ENCODE measurements at regions not wholly inside any gene's neighbourhood (a gene's known extent, or its start where the extent isn't known, plus 50 kb on each side); places are given as distances from the start of the nearest gene placed in this dataset.

- Histone ChIP-seq H2AFZ (ENCODE audit: low read length) (no peak overlapping the region), H3K27me3 (ENCODE audit: insufficient read depth, low read length) (peaks cover 18% of the 10 kb centered on the region), H3K27ac (ENCODE audit: low read depth, low read length) (no peak overlapping the region), H3K4me3 (ENCODE audit: insufficient read depth, low read length) (no peak overlapping the region), H3K4me2 (ENCODE audit: insufficient read depth, low read length) (no peak overlapping the region), H3K4me1 (ENCODE audit: insufficient read depth, low read length) (no peaks in the 10 kb centered on the region), H4K20me1 (ENCODE audit: insufficient read depth, low read length) (no peaks in the 10 kb centered on the region), H3K79me2 (ENCODE audit: insufficient read depth, low read length) (no peaks in the 10 kb centered on the region), H3K9me3 (ENCODE audit: low read depth, low read length) (no peaks in the 10 kb centered on the region), H3K36me3 (ENCODE audit: insufficient read depth, low read length) (no peaks in the 10 kb centered on the region)
- no peak for TF ChIP-seq CTCF (IDR thresholded peaks at IDR 0.05; ENCODE audit: extremely low read depth, low read depth, low read length)
- no peak for DNase-seq (ENCODE audit: insufficient read length, low spot score, missing footprints)
Observed at GRCh38 chr1:116835161-116835560, 74.6 kb upstream of the PTGFRN start.

- Histone ChIP-seq H2AFZ (ENCODE audit: low read length) (no peak overlapping the region), H3K4me3 (ENCODE audit: insufficient read depth, low read length) (no peak overlapping the region), H3K27me3 (ENCODE audit: insufficient read depth, low read length) (peaks cover 18% of the 10 kb centered on the region), H3K79me2 (ENCODE audit: insufficient read depth, low read length) (no peaks in the 10 kb centered on the region), H3K36me3 (ENCODE audit: insufficient read depth, low read length) (no peaks in the 10 kb centered on the region), H3K9me3 (ENCODE audit: low read depth, low read length) (no peaks in the 10 kb centered on the region), H3K4me1 (ENCODE audit: insufficient read depth, low read length) (no peaks in the 10 kb centered on the region), H4K20me1 (ENCODE audit: insufficient read depth, low read length) (no peaks in the 10 kb centered on the region), H3K27ac (ENCODE audit: low read depth, low read length) (no peak overlapping the region), H3K4me2 (ENCODE audit: insufficient read depth, low read length) (no peak overlapping the region)
- no peak for DNase-seq (ENCODE audit: insufficient read length, low spot score, missing footprints)
- no peak for TF ChIP-seq CTCF (IDR thresholded peaks at IDR 0.05; ENCODE audit: extremely low read depth, low read depth, low read length)
Observed at GRCh38 chr1:116836099-116836498, 73.6 kb upstream of the PTGFRN start.

GRCh38 chr1:116841569-116842344 is 68.0 kb upstream of the PTGFRN start:
- H3K4me2 ChIP-seq (ENCODE audit: insufficient read depth, low read length): no peak overlapping the region
- no peaks in the 10 kb centered on the region for H3K36me3 ChIP-seq (ENCODE audit: insufficient read depth, low read length)
- H2AFZ ChIP-seq (ENCODE audit: low read length): no peak overlapping the region
- H3K4me3 ChIP-seq (ENCODE audit: insufficient read depth, low read length): no peak overlapping the region
- no peaks in the 10 kb centered on the region for H3K4me1 ChIP-seq (ENCODE audit: insufficient read depth, low read length)
- no peak overlapping the region for H3K27ac ChIP-seq (ENCODE audit: low read depth, low read length)
- no peaks in the 10 kb centered on the region for H3K79me2 ChIP-seq (ENCODE audit: insufficient read depth, low read length)
- no peaks in the 10 kb centered on the region for H3K27me3 ChIP-seq (ENCODE audit: insufficient read depth, low read length)
- no peaks in the 10 kb centered on the region for H3K9me3 ChIP-seq (ENCODE audit: low read depth, low read length)
- no peaks in the 10 kb centered on the region for H4K20me1 ChIP-seq (ENCODE audit: insufficient read depth, low read length)
- no peak for TF ChIP-seq CTCF (IDR thresholded peaks at IDR 0.05; ENCODE audit: extremely low read depth, low read depth, low read length)
- DNase-seq (ENCODE audit: insufficient read length, low spot score, missing footprints): no peak

GRCh38 chr1:116842654-116843053 is 67.1 kb upstream of the PTGFRN start:
- Histone ChIP-seq H3K36me3 (ENCODE audit: insufficient read depth, low read length) (no peaks in the 10 kb centered on the region), H3K27me3 (ENCODE audit: insufficient read depth, low read length) (no peaks in the 10 kb centered on the region), H4K20me1 (ENCODE audit: insufficient read depth, low read length) (no peaks in the 10 kb centered on the region), H3K4me1 (ENCODE audit: insufficient read depth, low read length) (peaks cover 3% of the 10 kb centered on the region), H3K27ac (ENCODE audit: low read depth, low read length) (no peak overlapping the region), H3K4me3 (ENCODE audit: insufficient read depth, low read length) (no peak overlapping the region), H2AFZ (ENCODE audit: low read length) (no peak overlapping the region), H3K9me3 (ENCODE audit: low read depth, low read length) (no peaks in the 10 kb centered on the region), H3K79me2 (ENCODE audit: insufficient read depth, low read length) (no peaks in the 10 kb centered on the region), H3K4me2 (ENCODE audit: insufficient read depth, low read length) (no peak overlapping the region)
- no peak for DNase-seq (ENCODE audit: insufficient read length, low spot score, missing footprints)
- peak; percentile 31 for TF ChIP-seq CTCF (IDR thresholded peaks at IDR 0.05; ENCODE audit: extremely low read depth, low read depth, low read length)
